HG02852 (cell line): ENCODE measurements at regions not wholly inside any gene's neighbourhood (a gene's known extent, or its start where the extent isn't known, plus 50 kb on each side); places are given as distances from the start of the nearest gene placed in this dataset.
"Not testable (repeated sequence)": the region's sequence is repeated elsewhere in the genome, so short reads cannot be mapped to it uniquely, and the experiment has no call there.

Source experiments
- ATAC-seq: cut with Tn5 transposase; IDR thresholded peaks from one replicate; pipeline ENCODE4 v1.9.1; 2021; ENCODE audit warnings: mild to moderate bottlenecking, moderate library complexity; ENCODE audit not compliant: unreplicated experiment

DNA sequence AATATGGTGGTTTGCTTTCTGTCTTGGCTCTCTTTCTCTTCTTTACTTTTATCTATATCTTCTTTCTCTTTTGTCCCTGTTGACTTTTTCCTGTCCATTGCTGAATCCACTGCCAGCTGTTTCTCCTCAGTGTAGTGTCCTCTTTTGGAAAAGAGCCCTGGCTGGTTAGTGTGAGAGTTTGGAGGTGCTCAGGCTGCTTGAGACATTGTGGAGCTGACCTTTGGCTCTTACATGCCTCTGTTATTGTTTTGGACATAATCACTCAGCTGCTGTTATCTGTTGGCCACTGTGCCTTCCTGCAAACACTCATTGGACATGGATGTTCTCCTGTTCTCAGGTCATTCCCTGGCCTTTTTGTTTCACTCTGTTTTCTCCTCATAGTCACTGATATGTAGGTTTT is 295.4 kb upstream of the RIOK2 start:
- ATAC-seq = no peak

DNA sequence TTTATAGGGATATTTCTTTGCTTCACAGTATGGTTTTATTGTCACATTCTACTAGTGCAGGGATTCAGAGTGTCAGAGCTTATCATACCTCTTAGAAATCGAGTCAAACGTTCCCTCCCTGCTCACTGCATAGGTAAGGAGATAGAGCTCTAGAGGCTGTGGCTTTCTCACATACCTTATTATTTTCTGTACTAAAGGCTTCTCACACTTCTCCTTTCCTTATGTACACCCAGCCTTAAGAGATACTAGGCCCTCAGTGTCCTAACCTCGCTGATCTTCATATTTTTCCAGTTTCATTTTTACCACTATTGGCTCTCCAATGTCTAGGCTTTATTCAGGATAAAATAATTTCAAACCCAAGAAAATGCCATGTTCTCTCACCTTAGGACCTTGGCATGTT is 297.3 kb upstream of the RIOK2 start:
- ATAC-seq = no peak

GRCh38 chr5:97488126-97488668 is 305.1 kb upstream of the RIOK2 start:
- no peak for ATAC-seq

DNA sequence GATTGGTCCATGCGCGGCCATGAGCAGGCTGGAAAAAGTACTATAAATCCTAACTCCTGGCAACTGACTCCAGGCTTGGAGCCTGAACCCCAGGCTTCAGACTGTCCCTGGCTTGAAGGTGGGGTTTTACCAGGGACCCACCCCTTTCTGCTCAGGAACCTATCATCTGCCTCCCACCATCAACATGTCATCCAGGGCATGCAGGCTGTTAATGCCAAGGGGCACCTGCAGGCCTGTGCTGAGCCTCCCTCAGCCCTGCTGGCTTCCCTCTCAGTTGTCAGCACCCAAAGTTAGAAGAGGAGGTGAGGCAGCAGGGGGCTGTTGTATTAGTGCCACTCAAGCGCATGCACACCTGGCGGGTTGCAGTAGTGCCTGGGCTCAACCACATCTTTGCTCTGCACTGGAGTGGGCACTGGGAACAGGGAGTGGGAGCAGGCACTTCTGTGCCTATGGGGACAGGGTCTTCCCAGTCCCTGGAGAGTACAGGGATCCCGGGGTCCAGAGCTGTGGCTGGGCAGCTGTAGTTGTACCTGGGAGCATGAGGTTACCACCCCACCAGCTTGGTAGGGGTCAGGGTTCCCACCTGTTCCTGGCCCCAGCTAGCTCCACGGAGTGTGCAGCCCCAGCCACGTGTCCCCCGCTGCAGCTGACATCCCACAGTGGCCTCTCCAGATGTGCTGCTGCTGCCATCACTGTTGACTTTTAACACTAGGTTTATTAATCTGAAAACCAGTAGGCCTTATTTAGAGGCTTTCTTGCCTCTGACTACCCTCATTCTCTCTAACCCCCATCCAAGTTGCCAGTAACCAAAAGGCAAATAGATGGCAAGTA is 306.2 kb upstream of the RIOK2 start:
- no peak for ATAC-seq

- no peak for ATAC-seq
These were observed 311.4 kb upstream of the RIOK2 start for GRCh38 chr5:97494465-97494864.

- no peak for ATAC-seq
These were observed 312.3 kb upstream of the RIOK2 start for GRCh38 chr5:97495301-97495700.

DNA sequence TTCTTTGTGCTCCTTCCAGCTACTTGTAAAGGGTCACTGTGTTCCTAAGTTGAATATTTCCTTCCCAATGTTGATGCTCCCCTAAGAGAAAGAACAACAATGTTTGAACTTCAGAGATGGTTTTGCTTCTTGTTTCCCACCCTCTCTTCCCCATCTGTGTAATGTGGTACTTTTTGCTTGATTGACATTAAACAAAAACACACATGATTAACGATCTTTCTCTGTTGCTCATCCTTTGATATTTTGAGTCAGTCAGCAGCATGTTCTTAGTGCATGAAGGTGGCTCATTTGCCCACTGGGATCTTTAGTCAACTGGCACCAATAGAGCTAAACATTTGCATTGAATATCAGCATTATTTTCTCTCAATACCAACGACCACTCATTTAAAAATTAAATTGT is 313.0 kb upstream of the RIOK2 start:
- no peak for ATAC-seq

- ATAC-seq = no peak
These were observed 315.6 kb upstream of the RIOK2 start for GRCh38 chr5:97498657-97499056.

DNA sequence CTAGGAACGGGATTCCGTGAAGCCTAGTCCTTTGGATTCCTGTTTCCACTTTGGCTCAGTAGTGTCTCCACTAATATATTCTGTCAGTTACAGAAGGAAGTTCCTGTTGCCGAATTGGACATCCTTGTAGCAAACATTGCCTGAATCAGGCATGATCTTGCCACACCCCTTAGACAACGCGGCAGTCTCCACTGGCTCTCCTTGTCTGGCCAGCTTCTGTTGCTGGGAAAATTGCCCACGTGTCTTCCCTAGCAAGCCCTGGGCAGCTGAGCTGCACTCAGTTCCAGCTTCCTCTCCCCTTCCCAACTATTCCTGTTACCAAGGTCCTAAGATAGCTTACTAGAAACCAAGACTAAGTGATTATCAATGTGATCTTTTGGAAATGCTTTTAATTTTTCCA is 316.6 kb upstream of the RIOK2 start:
- no peak for ATAC-seq

GRCh38 chr5:97501286-97501964 is 318.4 kb upstream of the RIOK2 start:
- ATAC-seq = no peak

DNA sequence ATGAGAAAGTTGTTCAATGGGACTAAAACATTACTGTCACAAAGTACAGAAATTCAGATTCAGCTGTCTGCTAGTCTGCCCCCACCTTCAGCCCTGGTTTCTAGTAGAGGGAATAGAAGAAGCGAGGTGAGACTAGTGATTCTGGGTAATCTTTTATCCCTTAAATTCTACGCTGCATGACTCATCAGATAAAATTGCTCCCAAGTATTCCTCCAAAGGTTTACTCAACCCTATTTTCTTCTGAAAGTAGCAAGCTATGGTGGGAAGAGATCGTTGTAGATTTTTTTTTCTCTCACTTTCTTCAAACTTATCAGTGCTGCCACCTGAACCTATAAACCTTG is 318.9 kb upstream of the RIOK2 start:
- ATAC-seq = no peak

DNA sequence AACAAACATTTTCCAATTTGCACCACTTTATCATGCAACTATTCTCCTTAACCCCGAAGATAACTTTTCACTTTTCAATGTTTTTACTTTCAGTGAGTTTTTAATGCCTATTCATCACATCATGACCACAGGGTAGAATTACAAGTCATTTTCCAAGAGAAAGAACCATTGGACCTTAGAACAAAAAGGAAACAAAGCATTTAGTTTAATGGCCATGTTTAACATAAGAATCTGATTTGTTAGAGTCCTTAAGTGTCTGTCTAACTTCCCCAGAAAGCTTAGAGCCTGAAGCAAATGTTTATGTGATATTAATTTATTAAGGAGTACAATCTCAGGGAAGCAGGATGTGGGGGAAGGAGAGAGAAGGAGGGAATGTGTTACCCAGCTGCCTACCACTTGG is 325.8 kb upstream of the RIOK2 start:
- no peak for ATAC-seq

DNA sequence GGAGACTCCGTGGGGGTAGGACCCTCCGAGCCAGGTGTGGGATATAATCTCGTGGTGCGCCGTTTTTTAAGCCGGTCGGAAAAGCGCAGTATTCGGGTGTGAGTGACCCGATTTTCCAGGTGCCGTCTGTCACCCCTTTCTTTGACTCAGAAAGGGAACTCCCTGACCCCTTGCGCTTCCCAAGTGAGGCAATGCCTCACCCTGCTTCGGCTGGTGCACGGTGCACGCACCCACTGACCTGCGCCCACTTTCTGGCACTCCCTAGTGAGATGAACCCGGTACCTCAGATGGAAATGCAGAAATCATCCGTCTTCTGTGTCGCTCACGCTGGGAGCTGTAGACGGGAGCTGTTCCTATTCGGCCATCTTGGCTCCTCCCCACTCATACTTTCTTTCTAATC is 336.5 kb upstream of the RIOK2 start:
- not testable (repeated sequence) for ATAC-seq

DNA sequence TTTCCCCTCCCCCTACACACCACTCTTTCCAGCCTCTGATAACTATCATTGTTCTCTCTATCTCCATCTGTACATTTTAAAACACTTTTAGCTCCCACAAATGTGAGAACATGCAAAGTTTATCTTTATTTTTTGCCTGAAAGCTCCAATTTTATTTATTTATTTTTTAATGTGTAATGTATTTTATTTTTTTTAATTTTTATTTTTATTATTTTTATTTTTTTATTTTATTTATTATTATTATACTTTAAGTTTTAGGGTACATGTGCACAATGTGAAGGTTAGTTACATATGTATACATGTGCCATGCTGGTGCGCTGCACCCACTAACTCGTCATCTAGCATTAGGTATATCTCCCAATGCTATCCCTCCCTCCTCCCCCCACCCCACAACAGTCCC is 340.3 kb upstream of the RIOK2 start:
- ATAC-seq = not testable (repeated sequence)

DNA sequence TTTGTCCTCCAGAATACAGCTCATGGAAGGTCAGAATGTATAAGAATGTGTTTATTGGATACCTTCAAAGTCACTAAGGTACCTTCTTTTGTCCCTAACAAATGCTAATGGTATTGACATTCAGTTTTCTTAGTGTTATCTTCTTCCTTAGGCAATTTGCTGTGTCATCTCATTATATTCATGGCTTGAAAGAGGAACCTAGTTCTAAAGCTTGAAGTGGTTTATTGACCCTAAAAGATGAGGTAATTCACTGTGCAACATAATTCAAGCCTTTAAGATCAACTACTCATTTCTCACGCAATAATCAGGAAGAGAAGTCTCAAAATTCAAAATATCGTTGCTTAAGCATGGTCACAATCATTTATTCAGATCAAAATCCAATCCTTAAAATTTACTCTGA is 342.7 kb upstream of the RIOK2 start:
- no peak for ATAC-seq

DNA sequence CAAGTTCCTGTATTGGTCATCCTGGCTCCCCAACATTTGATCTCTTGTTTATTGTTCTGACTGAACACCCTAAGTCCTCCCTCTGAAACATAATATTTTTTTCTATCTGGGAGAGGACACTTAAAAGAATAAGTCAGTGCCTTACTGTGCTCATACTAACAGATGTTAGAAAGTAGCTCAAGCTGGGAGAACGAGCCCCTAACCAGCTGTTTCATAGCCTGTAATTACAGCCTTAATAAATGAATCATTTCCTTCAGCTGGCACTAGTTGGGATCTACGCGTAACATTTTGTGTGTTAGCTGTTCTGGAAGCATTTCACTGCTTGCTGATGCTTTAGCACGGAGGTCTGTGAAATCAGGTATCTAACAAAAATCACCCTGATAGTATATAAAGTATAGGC is 345.9 kb upstream of the RIOK2 start:
- no peak for ATAC-seq

DNA sequence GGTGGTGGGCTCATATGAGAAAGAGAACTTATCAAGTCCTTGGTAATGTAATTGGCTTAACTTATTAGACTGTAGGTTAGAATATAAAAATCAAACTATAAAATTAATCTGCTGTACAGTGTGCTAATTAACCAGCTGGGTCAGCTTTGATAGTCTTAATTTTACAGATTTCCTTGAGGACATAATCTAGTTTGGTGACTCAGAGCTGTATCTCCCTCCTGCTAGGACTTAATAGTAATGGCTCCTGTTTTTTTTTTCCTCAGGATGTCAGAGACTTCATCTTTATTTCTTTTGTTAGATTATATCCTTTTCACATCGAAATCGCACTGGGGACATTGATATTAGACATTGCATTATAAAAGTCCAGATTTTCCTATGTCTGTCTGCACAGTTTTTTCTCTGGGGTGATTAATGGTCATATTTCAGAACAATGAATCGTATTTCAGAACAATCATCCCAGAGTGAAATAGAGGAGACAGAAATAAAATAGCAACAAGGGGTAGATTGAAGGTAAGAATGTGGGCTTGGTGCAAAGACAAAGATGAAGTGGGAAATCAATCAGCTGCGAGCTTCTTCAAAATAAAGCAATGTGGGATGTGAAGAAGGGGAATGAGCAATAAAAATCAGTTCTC is 346.4 kb upstream of the RIOK2 start:
- ATAC-seq = no peak

DNA sequence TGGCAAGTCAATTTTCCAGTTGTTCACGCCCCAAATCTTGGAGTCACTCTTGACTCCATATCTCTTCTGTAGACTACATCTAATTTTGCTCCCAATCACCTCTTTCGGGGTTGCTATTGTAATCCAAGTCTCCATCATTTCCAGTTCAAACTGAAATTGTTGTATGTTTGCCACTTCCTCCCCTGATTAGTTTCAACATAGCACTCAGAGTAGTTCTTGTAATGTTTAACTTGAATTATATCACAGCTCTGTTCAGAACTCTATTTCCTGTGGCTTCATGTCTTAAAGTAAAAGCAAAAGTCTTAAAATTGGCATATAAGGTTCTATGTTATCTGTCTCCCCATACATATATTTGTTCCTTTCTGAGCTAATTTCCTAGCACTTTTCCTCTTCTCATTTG is 348.5 kb upstream of the RIOK2 start:
- no peak for ATAC-seq

DNA sequence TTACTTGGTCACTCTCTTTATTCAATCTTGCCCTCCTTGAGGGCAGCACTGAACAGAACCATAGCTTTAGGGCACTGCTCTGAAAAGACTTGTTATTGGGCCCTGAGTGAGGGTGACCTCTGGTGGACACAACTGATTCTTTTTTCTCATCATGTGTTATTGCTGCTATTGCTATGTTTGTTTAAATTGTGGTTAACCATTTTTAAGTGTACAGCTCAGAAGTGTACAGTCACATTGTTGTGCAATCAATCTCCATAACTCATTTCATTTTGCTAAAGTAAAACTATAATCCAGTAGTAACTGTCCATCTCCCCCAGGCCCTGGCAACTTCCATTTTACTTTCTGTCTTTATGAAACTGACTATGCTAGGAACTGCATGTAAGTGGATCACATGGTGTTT is 351.1 kb upstream of the RIOK2 start:
- peak; percentile 76 for ATAC-seq

- no peak for ATAC-seq
These were observed 353.6 kb upstream of the RIOK2 start for GRCh38 chr5:97536683-97537082.

- ATAC-seq = no peak
These were observed 355.9 kb upstream of the RIOK2 start for GRCh38 chr5:97538912-97539311.

DNA sequence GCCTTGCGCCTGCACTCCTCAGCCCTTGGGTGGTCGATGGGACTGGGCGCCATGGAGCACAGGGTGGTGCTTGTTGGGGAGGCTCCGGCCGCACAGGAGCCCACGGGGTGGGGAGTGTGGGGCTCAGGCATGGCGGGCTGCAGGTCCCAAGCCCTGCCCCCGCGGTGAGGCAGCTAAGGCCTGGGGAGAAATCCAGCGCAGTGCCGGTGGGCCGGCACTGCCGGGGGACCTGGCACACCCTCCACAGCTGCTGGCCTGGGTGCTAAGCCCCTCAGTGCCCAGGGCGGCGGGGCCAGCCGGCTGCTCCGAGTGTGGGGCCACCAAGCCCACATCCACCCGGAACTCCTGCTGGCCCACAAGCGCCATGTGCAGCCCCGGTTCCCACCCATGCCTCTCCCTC is 358.8 kb upstream of the RIOK2 start:
- no peak for ATAC-seq
